Suprapubic skin (tissue), 4 donors: ENCODE measurements at regions not wholly inside any gene's neighbourhood (a gene's known extent, or its start where the extent isn't known, plus 50 kb on each side); places are given as distances from the start of the nearest gene placed in this dataset.

Source experiments
- DNase-seq, 2 donors: peaks; one replicate each; pipeline ENCODE4 v3.0.0-alpha.2; 2019; ENCODE audit warnings: low spot score in 2 of 2
- H3K27ac ChIP-seq: fragments of 200-600 bp; sonication (generic); one replicate; pipeline ENCODE4 v1.5.1; 2019
- H3K27me3 ChIP-seq: fragments of 200-600 bp; sonication (generic); one replicate; pipeline ENCODE4 v1.5.1; 2019
- H3K36me3 ChIP-seq: fragments of 200-600 bp; sonication (generic); one replicate; pipeline ENCODE4 v1.5.1; 2019
- H3K4me1 ChIP-seq: fragments of 200-600 bp; sonication (generic); one replicate; pipeline ENCODE4 v1.5.1; 2019
- H3K4me3 ChIP-seq: fragments of 200-600 bp; sonication (generic); one replicate; pipeline ENCODE4 v1.5.1; 2019; ENCODE audit warnings: mild to moderate bottlenecking
- H3K9me3 ChIP-seq: fragments of 200-600 bp; sonication (generic); one replicate; pipeline ENCODE4 v1.5.1; 2019
- EP300 ChIP-seq: sonication (generic); formaldehyde crosslinking; IDR thresholded peaks from one replicate; pipeline ENCODE4 v1.6.1; 2017; ENCODE audit warnings: antibody characterized with exemption
- POLR2A ChIP-seq, 2 donors: fragments of 450-650 bp; IDR thresholded peaks; one replicate each; pipeline ENCODE4 v1.6.1; 2017; ENCODE audit warnings: antibody characterized with exemption in 2 of 2, mild to moderate bottlenecking in 2 of 2, moderate library complexity in 2 of 2
- POLR2AphosphoS5 ChIP-seq, 3 donors: sonication (generic); formaldehyde crosslinking; IDR thresholded peaks; one replicate each; pipeline ENCODE4 v1.6.1; 2017; ENCODE audit warnings: antibody characterized with exemption in 3 of 3
- WGBS: methylation state at CpG from one replicate; pipeline ENCODE4 v1.1.5; 2018; 5-methylcytosine and 5-hydroxymethylcytosine counted together
- TF ChIP-seq, protein P1 (sequence below), 2 donors: fragments of 200-600 bp in 1 of 2; fragments of 450-650 bp in 1 of 2; sonication (generic) in 1 of 2; IDR thresholded peaks; one replicate each; pipeline ENCODE4 v1.5.1; 2016 to 2019; ENCODE audit warnings: antibody characterized with exemption in 2 of 2, mild to moderate bottlenecking in 1 of 2, moderate library complexity in 1 of 2

DNA sequence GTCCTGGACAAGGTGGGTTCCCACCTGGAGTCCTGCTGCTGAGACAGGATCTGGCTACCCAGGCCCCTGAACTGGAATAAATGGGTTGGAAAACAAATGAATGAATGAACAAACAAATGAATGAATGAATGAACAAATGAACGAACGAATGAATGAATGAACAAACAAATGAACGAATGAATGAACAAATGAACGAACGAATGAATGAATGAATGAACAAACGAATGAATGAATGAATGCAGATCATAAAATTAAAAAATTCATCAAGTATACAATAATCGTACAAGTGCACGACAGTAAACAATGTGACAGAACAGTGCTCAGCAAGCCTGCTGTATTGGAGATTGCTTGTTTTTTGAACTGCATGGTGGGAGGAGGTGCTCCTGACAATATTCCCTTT is 2097.1 kb downstream of the MAT2B start:
- Histone ChIP-seq H3K4me1 (no peaks in the 10 kb centered on the region), H3K27ac (no peak overlapping the region), H3K4me3 (no peak overlapping the region), H3K27me3 (no peaks in the 10 kb centered on the region), H3K9me3 (no peaks in the 10 kb centered on the region), H3K36me3 (no peaks in the 10 kb centered on the region)
- no peak for DNase-seq
- TF ChIP-seq, protein P1, sequence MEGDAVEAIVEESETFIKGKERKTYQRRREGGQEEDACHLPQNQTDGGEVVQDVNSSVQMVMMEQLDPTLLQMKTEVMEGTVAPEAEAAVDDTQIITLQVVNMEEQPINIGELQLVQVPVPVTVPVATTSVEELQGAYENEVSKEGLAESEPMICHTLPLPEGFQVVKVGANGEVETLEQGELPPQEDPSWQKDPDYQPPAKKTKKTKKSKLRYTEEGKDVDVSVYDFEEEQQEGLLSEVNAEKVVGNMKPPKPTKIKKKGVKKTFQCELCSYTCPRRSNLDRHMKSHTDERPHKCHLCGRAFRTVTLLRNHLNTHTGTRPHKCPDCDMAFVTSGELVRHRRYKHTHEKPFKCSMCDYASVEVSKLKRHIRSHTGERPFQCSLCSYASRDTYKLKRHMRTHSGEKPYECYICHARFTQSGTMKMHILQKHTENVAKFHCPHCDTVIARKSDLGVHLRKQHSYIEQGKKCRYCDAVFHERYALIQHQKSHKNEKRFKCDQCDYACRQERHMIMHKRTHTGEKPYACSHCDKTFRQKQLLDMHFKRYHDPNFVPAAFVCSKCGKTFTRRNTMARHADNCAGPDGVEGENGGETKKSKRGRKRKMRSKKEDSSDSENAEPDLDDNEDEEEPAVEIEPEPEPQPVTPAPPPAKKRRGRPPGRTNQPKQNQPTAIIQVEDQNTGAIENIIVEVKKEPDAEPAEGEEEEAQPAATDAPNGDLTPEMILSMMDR (IDR thresholded peaks at IDR 0.05): no peak
- TF ChIP-seq POLR2AphosphoS5 (IDR thresholded peaks at IDR 0.05): no peak
- no peak for TF ChIP-seq EP300
- TF ChIP-seq POLR2A (IDR thresholded peaks at IDR 0.05): no peak
- 73% methylated on average over 8 of the region's 8 CpGs for WGBS

DNA sequence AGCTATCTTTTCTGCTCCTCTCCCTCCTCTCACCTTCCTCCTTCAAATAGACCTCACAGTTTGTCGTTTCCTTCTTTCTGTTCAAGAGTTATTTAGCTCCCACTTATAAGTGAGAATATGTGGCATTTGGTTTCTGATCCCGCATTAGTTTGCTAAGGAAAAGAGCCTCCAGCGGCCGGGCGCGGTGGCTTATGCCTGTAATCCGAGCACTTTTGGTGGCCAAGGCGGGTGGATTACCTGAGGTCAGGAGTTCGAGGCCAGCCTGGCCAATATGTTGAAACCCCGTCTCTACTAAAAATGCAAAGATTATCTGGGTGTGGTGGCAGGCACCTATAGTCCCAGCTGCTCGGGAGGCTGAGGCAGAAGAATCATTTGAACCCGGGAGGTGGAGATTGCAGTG is 2101.6 kb downstream of the MAT2B start:
- H3K9me3 ChIP-seq: no peaks in the 10 kb centered on the region
- H3K4me3 ChIP-seq: no peak overlapping the region
- H3K27ac ChIP-seq: no peak overlapping the region
- DNase-seq: no peak
- WGBS: 97% methylated on average over 12 of the region's 12 CpGs
- TF ChIP-seq EP300 (no peak), POLR2AphosphoS5 (IDR thresholded peaks at IDR 0.05) (no peak), POLR2A (IDR thresholded peaks at IDR 0.05) (no peak)
- TF ChIP-seq, protein P1 (IDR thresholded peaks at IDR 0.05): no peak
- H3K4me1 ChIP-seq: no peaks in the 10 kb centered on the region
- no peaks in the 10 kb centered on the region for H3K27me3 ChIP-seq
- no peaks in the 10 kb centered on the region for H3K36me3 ChIP-seq

DNA sequence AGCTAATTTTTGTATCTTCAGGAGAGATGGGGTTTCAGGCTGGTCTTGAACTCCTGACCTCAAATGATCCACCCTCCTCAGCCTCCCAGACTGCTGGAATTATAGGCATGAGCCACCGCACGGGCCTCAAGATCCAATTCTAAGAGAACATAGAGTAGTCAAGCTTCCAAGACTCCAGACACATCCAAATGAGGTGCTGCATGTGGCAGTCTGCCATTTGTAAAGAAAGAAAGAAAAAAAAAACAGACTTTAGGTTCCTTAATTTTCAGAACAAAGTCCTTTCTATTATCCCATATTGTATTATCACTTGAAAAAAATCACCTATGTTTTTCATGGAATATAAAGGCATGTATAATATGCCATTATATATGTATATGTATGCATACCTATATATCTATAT is 2104.5 kb downstream of the MAT2B start:
- no peaks in the 10 kb centered on the region for H3K36me3 ChIP-seq
- H3K4me3 ChIP-seq: no peak overlapping the region
- H3K9me3 ChIP-seq: no peaks in the 10 kb centered on the region
- no peak for TF ChIP-seq POLR2AphosphoS5 (IDR thresholded peaks at IDR 0.05)
- TF ChIP-seq, protein P1 (IDR thresholded peaks at IDR 0.05): no peak
- TF ChIP-seq POLR2A (IDR thresholded peaks at IDR 0.05): no peak
- TF ChIP-seq EP300: no peak
- H3K4me1 ChIP-seq: no peaks in the 10 kb centered on the region
- no peak for DNase-seq
- WGBS: 63% methylated on average over 2 of the region's 2 CpGs
- H3K27ac ChIP-seq: no peak overlapping the region
- no peaks in the 10 kb centered on the region for H3K27me3 ChIP-seq

DNA sequence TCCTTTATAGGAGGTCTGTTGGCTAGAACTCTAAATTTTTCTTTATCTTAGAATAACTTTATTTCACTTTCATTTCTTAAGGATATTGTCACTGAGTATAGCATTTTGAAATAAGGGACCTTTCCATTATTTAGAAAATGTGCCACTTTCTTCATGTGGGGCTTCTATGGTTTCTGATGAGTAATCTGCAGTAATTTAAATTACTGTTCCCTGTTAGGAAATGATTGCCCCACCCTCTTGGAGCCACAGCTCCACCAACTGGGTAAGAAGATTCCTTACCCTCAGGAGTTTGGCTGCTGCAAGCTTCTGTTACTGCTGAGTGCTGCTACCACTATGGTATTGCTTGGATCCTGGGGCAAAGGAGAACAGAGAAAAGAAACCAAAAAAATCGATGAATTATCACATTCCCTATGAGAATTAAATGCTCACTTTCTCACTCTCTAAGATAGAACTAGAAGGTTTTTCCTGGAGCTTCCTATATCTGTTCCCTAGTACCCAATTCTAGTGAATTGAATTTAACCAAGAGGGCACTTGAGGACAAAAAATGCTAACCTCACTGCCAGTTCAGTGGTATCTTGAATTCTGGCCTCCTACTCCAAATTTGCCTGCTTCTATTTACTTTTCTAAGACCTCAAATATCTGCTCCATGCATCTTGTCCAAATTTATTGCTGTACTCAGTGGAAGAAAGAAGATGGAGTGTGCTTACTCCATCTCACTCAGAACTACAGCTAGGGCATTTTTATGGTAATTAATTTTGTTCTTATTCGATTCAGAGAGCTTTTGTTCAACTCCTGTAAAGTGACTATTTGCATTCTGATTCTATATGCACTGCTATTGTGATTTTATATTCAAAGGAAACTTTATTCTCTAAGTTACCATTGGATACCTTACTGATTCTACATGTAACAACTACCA is 2111.3 kb downstream of the MAT2B start:
- Histone ChIP-seq H3K9me3 (no peaks in the 10 kb centered on the region), H3K4me3 (no peak overlapping the region), H3K27ac (no peak overlapping the region), H3K27me3 (no peaks in the 10 kb centered on the region), H3K4me1 (no peaks in the 10 kb centered on the region), H3K36me3 (no peaks in the 10 kb centered on the region)
- TF ChIP-seq, protein P1 (IDR thresholded peaks at IDR 0.05): no peak
- no peak for TF ChIP-seq EP300
- TF ChIP-seq POLR2AphosphoS5 (IDR thresholded peaks at IDR 0.05): no peak
- no peak for TF ChIP-seq POLR2A (IDR thresholded peaks at IDR 0.05)
- WGBS: 58% methylated on average over 2 of the region's 2 CpGs
- DNase-seq: no peak

DNA sequence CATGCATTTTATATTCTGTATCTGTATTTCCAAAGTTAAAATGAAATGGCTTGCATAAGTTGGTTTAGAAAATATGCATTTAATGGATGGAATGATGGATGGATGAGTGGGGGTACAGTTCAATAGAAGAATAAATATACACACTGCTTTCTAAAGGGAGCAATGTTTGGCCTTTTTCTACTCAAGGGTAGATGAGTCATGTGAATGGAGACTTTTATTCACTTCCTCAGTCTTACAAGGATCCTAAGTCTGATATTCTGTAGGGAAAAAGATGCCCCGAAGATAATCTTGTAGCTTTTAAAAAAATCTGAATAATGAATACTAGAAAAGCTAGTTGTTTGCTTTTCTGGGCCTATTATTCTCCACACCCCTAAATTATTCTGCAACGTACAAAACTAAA is 2112.1 kb downstream of the MAT2B start:
- no peak overlapping the region for H3K4me3 ChIP-seq
- TF ChIP-seq EP300: no peak
- TF ChIP-seq POLR2A (IDR thresholded peaks at IDR 0.05): no peak
- no peak for TF ChIP-seq POLR2AphosphoS5 (IDR thresholded peaks at IDR 0.05)
- H3K27ac ChIP-seq: no peak overlapping the region
- H3K27me3 ChIP-seq: no peaks in the 10 kb centered on the region
- H3K9me3 ChIP-seq: no peaks in the 10 kb centered on the region
- 52% methylated on average over 2 of the region's 2 CpGs for WGBS
- H3K4me1 ChIP-seq: no peaks in the 10 kb centered on the region
- no peak for DNase-seq
- H3K36me3 ChIP-seq: no peaks in the 10 kb centered on the region
